Ovary (tissue), 7 donors: ENCODE measurements at regions not wholly inside any gene's neighbourhood (a gene's known extent, or its start where the extent isn't known, plus 50 kb on each side); places are given as distances from the start of the nearest gene placed in this dataset.

Experiments
- DNase-seq, 5 donors: peaks; one replicate each; pipeline ENCODE4 v3.0.0-alpha.2; 2019 to 2020
- H3K27ac ChIP-seq, 2 donors: fragments of 200-600 bp; one replicate each; pipeline versions ENCODE4 v1.5.1 to v1.8.0; 2019 to 2022
- H3K27me3 ChIP-seq: fragments of 200-600 bp; one replicate; pipeline ENCODE4 v1.8.0; 2022
- H3K36me3 ChIP-seq: fragments of 200-600 bp; sonication (generic); one replicate; pipeline ENCODE4 v1.5.1; 2019
- H3K4me1 ChIP-seq: one replicate; pipeline ENCODE4 v1.8.1; 2013; ENCODE audit warnings: mild to moderate bottlenecking, moderate library complexity; ENCODE audit not compliant: insufficient read depth
- H3K4me3 ChIP-seq: fragments of 200-600 bp; sonication (generic); one replicate; pipeline ENCODE4 v1.5.1; 2017
- H3K9me3 ChIP-seq, 2 donors: fragments of 200-600 bp in 1 of 2; sonication (generic) in 1 of 2; one replicate each; pipeline versions ENCODE4 v1.5.1 to v1.8.1; 2013 to 2019; ENCODE audit warnings: mild to moderate bottlenecking in 1 of 2, moderate library complexity in 1 of 2
- CTCF ChIP-seq, 3 donors: fragments of 450-650 bp in 2 of 3; fragments of 200-600 bp in 1 of 3; IDR thresholded peaks; one replicate each; pipeline versions ENCODE4 v1.5.1 to v1.8.0; 2016 to 2022; ENCODE audit warnings: antibody characterized with exemption in 3 of 3, mild to moderate bottlenecking in 1 of 3
- EP300 ChIP-seq: sonication (generic); formaldehyde crosslinking; IDR thresholded peaks from one replicate; pipeline ENCODE4 v1.6.1; 2017; ENCODE audit warnings: antibody characterized with exemption
- POLR2A ChIP-seq: fragments of 450-650 bp; IDR thresholded peaks from one replicate; pipeline ENCODE4 v1.6.1; 2017; ENCODE audit warnings: antibody characterized with exemption, mild to moderate bottlenecking, moderate library complexity
- WGBS, 3 donors: extraction: QIAGEN DNeasy Blood & Tissue Kit in 1 of 3; methylation state at CpG; one replicate each; pipeline versions ENCODE4 v1.1.5 to v1.1.7; 2013 to 2017; 5-methylcytosine and 5-hydroxymethylcytosine counted together
- intact Hi-C, 4 donors: fragments of 100-400 bp; cut with DNase I; formaldehyde crosslinking; loops; one replicate each; pipeline versions ENCODE4 v1.11.0 to v1.15.1; 2022 to 2023
- donor health status: DM: no; HTN: no; CAD: no; lungs with moderate emphysema.
- donor health status: DM: no; HTN: no; CAD: no.
- donor health status: Bipolar disorder and iron deficiency.
- donor health status: DM: no; HTN: no; CAD: no.
- donor health status: DM: yes; HTN: yes; CAD: no.

- TF ChIP-seq CTCF (IDR thresholded peaks at IDR 0.05) (no peak), POLR2A (no peak), EP300 (no peak)
- H3K27me3 ChIP-seq, result no peaks in the 10 kb centered on the region
- H3K9me3 ChIP-seq, result no peaks in the 10 kb centered on the region
- H3K4me3 ChIP-seq, result no peak overlapping the region
- no peaks in the 10 kb centered on the region for H3K4me1 ChIP-seq
- no peak for DNase-seq
- no peaks in the 10 kb centered on the region for H3K36me3 ChIP-seq
- WGBS, 3 donors, result 16 to 24% (median 20%) methylated on average over 5 of the region's 5 CpGs
- intact Hi-C loops, result no loop called here
- no peak overlapping the region for H3K27ac ChIP-seq
Observed at GRCh38 chr5:169458221-169458620, 125.4 kb upstream of the SPDL1 start.

DNA sequence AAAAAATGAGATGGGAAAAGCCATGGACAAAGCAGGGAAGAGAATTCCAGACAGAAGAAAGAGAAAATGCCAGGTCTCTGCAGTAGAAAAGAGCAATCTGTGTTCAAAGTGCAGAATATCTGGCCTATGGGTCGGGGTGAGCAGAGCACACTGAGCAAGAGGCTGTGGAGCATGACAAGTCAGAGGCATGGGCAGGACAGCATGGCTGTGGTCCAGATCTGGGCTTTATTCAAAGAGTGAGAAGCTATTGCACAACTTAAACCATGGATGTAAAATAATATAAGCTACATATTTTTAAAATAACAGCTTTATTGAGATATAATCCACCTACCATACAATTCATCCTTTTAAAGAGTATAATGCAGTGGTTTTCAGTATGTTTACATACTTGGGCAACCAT lies 133.1 kb upstream of the SPDL1 start:
- no peak for TF ChIP-seq CTCF (IDR thresholded peaks at IDR 0.05)
- no peak for TF ChIP-seq POLR2A
- no peak for TF ChIP-seq EP300
- Histone ChIP-seq H3K4me1 (no peaks in the 10 kb centered on the region), H3K36me3 (no peaks in the 10 kb centered on the region), H3K4me3 (no peak overlapping the region), H3K9me3 (no peaks in the 10 kb centered on the region), H3K27ac (no peak overlapping the region), H3K27me3 (no peaks in the 10 kb centered on the region)
- WGBS, 3 donors, result 49 to 64% (median 60%) methylated on average over 1 of the region's 1 CpG
- intact Hi-C loops, result no loop called here
- no peak for DNase-seq

DNA sequence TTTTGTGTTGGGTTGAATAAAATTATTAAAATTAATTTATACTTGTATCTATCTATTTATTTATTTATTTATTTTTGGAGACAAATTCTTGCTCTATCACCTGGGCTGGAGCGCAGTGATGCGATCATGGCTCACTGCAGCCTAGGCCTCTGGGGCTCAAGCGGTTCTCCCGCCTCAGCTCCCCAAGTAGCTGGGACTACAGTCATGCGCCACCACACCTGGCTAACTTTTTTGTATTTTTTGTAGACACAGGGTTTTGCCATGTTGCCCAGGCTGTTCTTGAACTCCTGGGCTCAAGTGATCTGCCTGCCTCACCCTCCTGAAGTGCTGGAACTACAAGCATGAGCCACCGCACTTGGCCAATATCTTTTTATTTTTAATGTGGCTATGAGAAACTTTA lies 134.7 kb upstream of the SPDL1 start:
- no peak for DNase-seq
- no peak for TF ChIP-seq POLR2A
- TF ChIP-seq CTCF (IDR thresholded peaks at IDR 0.05), result no peak
- TF ChIP-seq EP300, result no peak
- intact Hi-C loops, result no loop called here
- Histone ChIP-seq H3K27me3 (no peaks in the 10 kb centered on the region), H3K36me3 (no peaks in the 10 kb centered on the region), H3K4me3 (no peak overlapping the region), H3K27ac (no peak overlapping the region), H3K4me1 (no peaks in the 10 kb centered on the region), H3K9me3 (no peaks in the 10 kb centered on the region)
- 95 to 96% (median 96%) methylated on average over 6 of the region's 6 CpGs for WGBS, 3 donors

- H3K4me3 ChIP-seq, result no peak overlapping the region
- 45 to 91% (median 90%) methylated on average over 2 of the region's 2 CpGs for WGBS, 3 donors
- TF ChIP-seq CTCF (IDR thresholded peaks at IDR 0.05) (no peak), POLR2A (no peak), EP300 (no peak)
- no peaks in the 10 kb centered on the region for H3K9me3 ChIP-seq
- intact Hi-C loops, result no loop called here
- H3K27ac ChIP-seq, result no peak overlapping the region
- H3K4me1 ChIP-seq, result no peaks in the 10 kb centered on the region
- H3K27me3 ChIP-seq, result no peaks in the 10 kb centered on the region
- no peaks in the 10 kb centered on the region for H3K36me3 ChIP-seq
- no peak for DNase-seq
Observed at GRCh38 chr5:169445191-169445590, 138.4 kb upstream of the SPDL1 start.
